WTC11 (cell line): ENCODE measurements at regions not wholly inside any gene's neighbourhood (a gene's known extent, or its start where the extent isn't known, plus 50 kb on each side); places are given as distances from the start of the nearest gene placed in this dataset.

Experiments
- ATAC-seq: fragments of 200-7000 bp; cut with Tn5 transposase; 2 replicates; pipeline ENCODE4 v1.10.0; 2021; ENCODE audit warnings: mild to moderate bottlenecking, moderate library complexity
- CTCF ChIA-PET: fragments of 300-600 bp; sonication (Branson Sonifier 250); formaldehyde crosslinking; loops from one replicate; lab custom pipeline; 2021; ENCODE audit warnings: antibody characterized with exemption; lab: Charles Lee
- POLR2A ChIA-PET: fragments of 350-600 bp; sonication (Branson Sonifier 250); formaldehyde crosslinking; loops from one replicate; lab custom pipeline; 2021; ENCODE audit warnings: antibody characterized with exemption; lab: Charles Lee
- DNase-seq: peaks from one replicate; pipeline ENCODE4 v3.0.0; 2021; ENCODE audit warnings: low spot score
- H3K27ac Mint-ChIP-seq: 2 replicates; pipeline ENCODE4 v1.8.0; 2021; ENCODE audit warnings: mixed read lengths
- H3K27me3 Mint-ChIP-seq: 2 replicates; pipeline ENCODE4 v1.8.0; 2021; ENCODE audit warnings: low read depth, mild to moderate bottlenecking, moderate library complexity, mixed read lengths
- H3K36me3 Mint-ChIP-seq: 2 replicates; pipeline ENCODE4 v1.8.0; 2021; ENCODE audit warnings: mixed read lengths
- H3K4me1 Mint-ChIP-seq: 2 replicates; pipeline ENCODE4 v1.8.0; 2022; ENCODE audit warnings: mixed read lengths
- H3K4me3 Mint-ChIP-seq: 2 replicates; pipeline ENCODE4 v1.8.0; 2021; ENCODE audit warnings: mild to moderate bottlenecking, moderate library complexity, mixed read lengths
- H3K9me3 Mint-ChIP-seq: 2 replicates; pipeline ENCODE4 v1.8.0; 2021; ENCODE audit warnings: mixed read lengths
- ATF3 ChIP-seq: sonication (generic); formaldehyde crosslinking; conservative IDR thresholded peaks from 2 replicates; pipeline ENCODE4 v1.8.1; 2022; ENCODE audit warnings: mild to moderate bottlenecking, missing genetic modification reagents
- CDX4 ChIP-seq: fragments of 250-450 bp; sonication (Bioruptor Pico); IDR thresholded peaks from 2 replicates; pipeline ENCODE4 v1.9.0; 2021; ENCODE audit warnings: moderate library complexity, mild to moderate bottlenecking, inconsistent platforms, borderline replicate concordance
- CREB1 ChIP-seq: sonication (generic); formaldehyde crosslinking; IDR thresholded peaks from 2 replicates; pipeline ENCODE4 v1.8.0; 2023; ENCODE audit warnings: mild to moderate bottlenecking, missing genetic modification reagents
- CREM ChIP-seq: sonication (generic); formaldehyde crosslinking; IDR thresholded peaks from 2 replicates; pipeline ENCODE4 v1.8.1; 2022; ENCODE audit warnings: mild to moderate bottlenecking, missing genetic modification reagents, moderate library complexity
- EMX1 ChIP-seq: fragments of 250-450 bp; sonication (Bioruptor Pico); IDR thresholded peaks from 2 replicates; pipeline ENCODE4 v1.8.0; 2021; ENCODE audit warnings: mild to moderate bottlenecking
- FOXK1 ChIP-seq: sonication (generic); formaldehyde crosslinking; IDR thresholded peaks from 2 replicates; pipeline ENCODE4 v1.8.0; 2022; ENCODE audit warnings: mild to moderate bottlenecking, moderate library complexity, missing genetic modification reagents
- GRHL2 ChIP-seq: fragments of 250-450 bp; sonication (Bioruptor Pico); IDR thresholded peaks from 2 replicates; pipeline ENCODE4 v1.8.0; 2022; ENCODE audit warnings: mild to moderate bottlenecking, moderate library complexity; ENCODE audit not compliant: insufficient replicate concordance, severe bottlenecking
- IRF1 ChIP-seq: sonication (generic); formaldehyde crosslinking; IDR thresholded peaks from 2 replicates; pipeline ENCODE4 v1.8.0; 2023; ENCODE audit warnings: missing genetic modification reagents
- JAZF1 ChIP-seq: fragments of 250-450 bp; sonication (Bioruptor Pico); IDR thresholded peaks from 2 replicates; pipeline ENCODE4 v1.9.0; 2021; ENCODE audit warnings: moderate library complexity, mild to moderate bottlenecking, inconsistent platforms
- MXD4 ChIP-seq: fragments of 250-450 bp; sonication (Bioruptor Pico); IDR thresholded peaks from 2 replicates; pipeline ENCODE4 v1.8.0; 2021; ENCODE audit warnings: mild to moderate bottlenecking, moderate library complexity, borderline replicate concordance
- MYBL2 ChIP-seq: sonication (generic); formaldehyde crosslinking; IDR thresholded peaks from 2 replicates; pipeline ENCODE4 v1.8.1; 2023; ENCODE audit warnings: mild to moderate bottlenecking, moderate library complexity, missing genetic modification reagents
- TCF7 ChIP-seq: sonication (generic); formaldehyde crosslinking; IDR thresholded peaks from 2 replicates; pipeline ENCODE4 v1.8.0; 2022; ENCODE audit warnings: mild to moderate bottlenecking, low read depth, missing genetic modification reagents, moderate library complexity
- TEAD1 ChIP-seq: sonication (generic); formaldehyde crosslinking; IDR thresholded peaks from 2 replicates; pipeline ENCODE4 v1.8.0; 2022; ENCODE audit warnings: mild to moderate bottlenecking, missing genetic modification reagents
- ZBTB21 ChIP-seq: sonication (generic); formaldehyde crosslinking; IDR thresholded peaks from 2 replicates; pipeline ENCODE4 v1.8.1; 2023; ENCODE audit warnings: mild to moderate bottlenecking, missing genetic modification reagents, borderline replicate concordance
- ZNF121 ChIP-seq: sonication (generic); formaldehyde crosslinking; IDR thresholded peaks from 2 replicates; pipeline ENCODE4 v1.8.0; 2023; ENCODE audit warnings: missing genetic modification reagents
- ZNF263 ChIP-seq: sonication (generic); formaldehyde crosslinking; IDR thresholded peaks from 2 replicates; pipeline ENCODE4 v1.8.1; 2022; ENCODE audit warnings: low read depth, mild to moderate bottlenecking, moderate library complexity, missing genetic modification reagents
- ZNF416 ChIP-seq: fragments of 250-450 bp; sonication (Bioruptor Pico); IDR thresholded peaks from 2 replicates; pipeline ENCODE4 v1.9.0; 2021; ENCODE audit warnings: mild to moderate bottlenecking, inconsistent platforms
- ZNF512 ChIP-seq: sonication (generic); formaldehyde crosslinking; IDR thresholded peaks from 2 replicates; pipeline ENCODE4 v1.8.1; 2022; ENCODE audit warnings: missing genetic modification reagents, borderline replicate concordance
- TF ChIP-seq, protein P1 (sequence below): sonication (generic); formaldehyde crosslinking; IDR thresholded peaks from 2 replicates; pipeline ENCODE4 v1.8.1; 2023; ENCODE audit warnings: mild to moderate bottlenecking, missing genetic modification reagents
- TF ChIP-seq, protein P2 (sequence below): sonication (generic); formaldehyde crosslinking; IDR thresholded peaks from 2 replicates; pipeline ENCODE4 v1.8.0; 2022; ENCODE audit warnings: mild to moderate bottlenecking, missing genetic modification reagents
- TF ChIP-seq, protein P3 (sequence below): sonication (generic); formaldehyde crosslinking; IDR thresholded peaks from 2 replicates; pipeline ENCODE4 v1.8.0; 2023; ENCODE audit warnings: mild to moderate bottlenecking, missing genetic modification reagents
- TF ChIP-seq, protein P4 (sequence below): fragments of 250-450 bp; sonication (Bioruptor Pico); IDR thresholded peaks from 2 replicates; pipeline ENCODE4 v1.9.0; 2021; ENCODE audit warnings: mild to moderate bottlenecking

DNA sequence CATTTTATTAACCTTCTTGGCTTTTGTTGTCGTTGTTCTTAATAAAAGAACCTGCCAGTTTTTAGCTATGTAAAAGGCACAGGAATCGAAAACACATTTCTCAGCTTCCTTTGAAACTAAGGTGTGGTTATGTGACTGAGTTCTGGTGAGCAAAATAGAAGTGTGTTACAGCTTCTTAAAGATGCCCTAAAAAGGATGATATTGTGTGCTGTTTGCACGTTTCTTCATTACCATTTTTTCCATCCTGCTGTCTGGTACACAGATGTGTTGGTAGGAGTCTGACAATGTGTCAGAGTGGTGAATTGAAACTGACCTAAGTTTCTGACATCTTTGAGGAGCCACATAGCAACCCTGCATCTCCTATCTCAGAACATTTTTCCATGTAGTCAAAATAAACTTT, 380.6 kb downstream of the SUCLG1 start:
- no peaks in the 10 kb centered on the region for H3K36me3 Mint-ChIP-seq
- ChIA-PET POLR2A (no interaction called here), CTCF (interaction anchor here (1.4 kb wide), 1 partner anchor 237 kb away, joined by 7 read pairs; no protein-coding TSS in a partner anchor)
- no peaks in the 10 kb centered on the region for H3K27me3 Mint-ChIP-seq
- DNase-seq, result no peak
- H3K4me1 Mint-ChIP-seq, result no peaks in the 10 kb centered on the region
- no peak overlapping the region for H3K4me3 Mint-ChIP-seq
- TF ChIP-seq MXD4 (no peak), TCF7 (no peak), CREM (CRISPR knock-in tag) (no peak), CREB1 (CRISPR knock-in tag) (no peak), ATF3 (CRISPR knock-in tag) (no peak), ZNF263 (CRISPR knock-in tag) (no peak), ZNF512 (CRISPR knock-in tag) (no peak), IRF1 (CRISPR knock-in tag) (no peak), ZBTB21 (no peak), JAZF1 (no peak), FOXK1 (no peak), ZNF121 (CRISPR knock-in tag) (no peak), CDX4 (CRISPR knock-in tag) (no peak), MYBL2 (no peak), GRHL2 (CRISPR knock-in tag) (no peak), ZNF416 (CRISPR knock-in tag) (no peak)
- TF ChIP-seq, protein P1, sequence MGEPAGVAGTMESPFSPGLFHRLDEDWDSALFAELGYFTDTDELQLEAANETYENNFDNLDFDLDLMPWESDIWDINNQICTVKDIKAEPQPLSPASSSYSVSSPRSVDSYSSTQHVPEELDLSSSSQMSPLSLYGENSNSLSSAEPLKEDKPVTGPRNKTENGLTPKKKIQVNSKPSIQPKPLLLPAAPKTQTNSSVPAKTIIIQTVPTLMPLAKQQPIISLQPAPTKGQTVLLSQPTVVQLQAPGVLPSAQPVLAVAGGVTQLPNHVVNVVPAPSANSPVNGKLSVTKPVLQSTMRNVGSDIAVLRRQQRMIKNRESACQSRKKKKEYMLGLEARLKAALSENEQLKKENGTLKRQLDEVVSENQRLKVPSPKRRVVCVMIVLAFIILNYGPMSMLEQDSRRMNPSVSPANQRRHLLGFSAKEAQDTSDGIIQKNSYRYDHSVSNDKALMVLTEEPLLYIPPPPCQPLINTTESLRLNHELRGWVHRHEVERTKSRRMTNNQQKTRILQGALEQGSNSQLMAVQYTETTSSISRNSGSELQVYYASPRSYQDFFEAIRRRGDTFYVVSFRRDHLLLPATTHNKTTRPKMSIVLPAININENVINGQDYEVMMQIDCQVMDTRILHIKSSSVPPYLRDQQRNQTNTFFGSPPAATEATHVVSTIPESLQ (CRISPR knock-in tag), result no peak
- TF ChIP-seq, protein P2, sequence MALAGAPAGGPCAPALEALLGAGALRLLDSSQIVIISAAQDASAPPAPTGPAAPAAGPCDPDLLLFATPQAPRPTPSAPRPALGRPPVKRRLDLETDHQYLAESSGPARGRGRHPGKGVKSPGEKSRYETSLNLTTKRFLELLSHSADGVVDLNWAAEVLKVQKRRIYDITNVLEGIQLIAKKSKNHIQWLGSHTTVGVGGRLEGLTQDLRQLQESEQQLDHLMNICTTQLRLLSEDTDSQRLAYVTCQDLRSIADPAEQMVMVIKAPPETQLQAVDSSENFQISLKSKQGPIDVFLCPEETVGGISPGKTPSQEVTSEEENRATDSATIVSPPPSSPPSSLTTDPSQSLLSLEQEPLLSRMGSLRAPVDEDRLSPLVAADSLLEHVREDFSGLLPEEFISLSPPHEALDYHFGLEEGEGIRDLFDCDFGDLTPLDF (CRISPR knock-in tag), result no peak
- no peaks in the 10 kb centered on the region for H3K9me3 Mint-ChIP-seq
- H3K27ac Mint-ChIP-seq, result no peak overlapping the region
- ATAC-seq, result no peak

- no peak overlapping the region for H3K4me3 Mint-ChIP-seq
- DNase-seq, result peak; percentile 16
- TF ChIP-seq, protein P3, sequence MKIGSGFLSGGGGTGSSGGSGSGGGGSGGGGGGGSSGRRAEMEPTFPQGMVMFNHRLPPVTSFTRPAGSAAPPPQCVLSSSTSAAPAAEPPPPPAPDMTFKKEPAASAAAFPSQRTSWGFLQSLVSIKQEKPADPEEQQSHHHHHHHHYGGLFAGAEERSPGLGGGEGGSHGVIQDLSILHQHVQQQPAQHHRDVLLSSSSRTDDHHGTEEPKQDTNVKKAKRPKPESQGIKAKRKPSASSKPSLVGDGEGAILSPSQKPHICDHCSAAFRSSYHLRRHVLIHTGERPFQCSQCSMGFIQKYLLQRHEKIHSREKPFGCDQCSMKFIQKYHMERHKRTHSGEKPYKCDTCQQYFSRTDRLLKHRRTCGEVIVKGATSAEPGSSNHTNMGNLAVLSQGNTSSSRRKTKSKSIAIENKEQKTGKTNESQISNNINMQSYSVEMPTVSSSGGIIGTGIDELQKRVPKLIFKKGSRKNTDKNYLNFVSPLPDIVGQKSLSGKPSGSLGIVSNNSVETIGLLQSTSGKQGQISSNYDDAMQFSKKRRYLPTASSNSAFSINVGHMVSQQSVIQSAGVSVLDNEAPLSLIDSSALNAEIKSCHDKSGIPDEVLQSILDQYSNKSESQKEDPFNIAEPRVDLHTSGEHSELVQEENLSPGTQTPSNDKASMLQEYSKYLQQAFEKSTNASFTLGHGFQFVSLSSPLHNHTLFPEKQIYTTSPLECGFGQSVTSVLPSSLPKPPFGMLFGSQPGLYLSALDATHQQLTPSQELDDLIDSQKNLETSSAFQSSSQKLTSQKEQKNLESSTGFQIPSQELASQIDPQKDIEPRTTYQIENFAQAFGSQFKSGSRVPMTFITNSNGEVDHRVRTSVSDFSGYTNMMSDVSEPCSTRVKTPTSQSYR (CRISPR knock-in tag), result no peak
- no peak for TF ChIP-seq CREB1 (CRISPR knock-in tag)
- TF ChIP-seq, protein P4, sequence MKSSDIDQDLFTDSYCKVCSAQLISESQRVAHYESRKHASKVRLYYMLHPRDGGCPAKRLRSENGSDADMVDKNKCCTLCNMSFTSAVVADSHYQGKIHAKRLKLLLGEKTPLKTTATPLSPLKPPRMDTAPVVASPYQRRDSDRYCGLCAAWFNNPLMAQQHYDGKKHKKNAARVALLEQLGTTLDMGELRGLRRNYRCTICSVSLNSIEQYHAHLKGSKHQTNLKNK (CRISPR knock-in tag), result no peak
- TF ChIP-seq TEAD1 (CRISPR knock-in tag), result no peak
- no peak for TF ChIP-seq EMX1
- TF ChIP-seq, all 79 proteins: peak for 0
- Mint-ChIP-seq H3K27ac (no peak overlapping the region), H3K36me3 (no peaks in the 10 kb centered on the region), H3K4me1 (no peaks in the 10 kb centered on the region), H3K9me3 (no peaks in the 10 kb centered on the region), H3K27me3 (no peaks in the 10 kb centered on the region)
- CTCF ChIA-PET, result interaction anchor here (1.0 to 1.4 kb wide), 2 partner anchors 180 to 238 kb away, joined by 3 to 7 read pairs; no protein-coding TSS in a partner anchor
- ATAC-seq, result peak; percentile 80
- POLR2A ChIA-PET, result no interaction called here
These were observed 381.6 kb downstream of the SUCLG1 start for GRCh38 chr2:84077496-84077895.
